Mucosa of rectum (tissue), 2 donors: ENCODE measurements at regions not wholly inside any gene's neighbourhood (a gene's known extent, or its start where the extent isn't known, plus 50 kb on each side); places are given as distances from the start of the nearest gene placed in this dataset.

Experiments
- H3K27ac ChIP-seq, 2 donors: one replicate each; pipeline ENCODE4 v1.7.0; 2013; ENCODE audit warnings: inconsistent platforms in 2 of 2, low read depth in 2 of 2, low read length in 2 of 2
- H3K27me3 ChIP-seq, 2 donors: one replicate each; pipeline ENCODE4 v1.7.0; 2013; ENCODE audit warnings: low read length in 2 of 2; ENCODE audit not compliant: control insufficient read depth in 2 of 2, insufficient read depth in 2 of 2
- H3K36me3 ChIP-seq, 2 donors: one replicate each; pipeline ENCODE4 v1.7.0; 2013; ENCODE audit warnings: low read length in 2 of 2; ENCODE audit not compliant: control insufficient read depth in 2 of 2, insufficient read depth in 2 of 2
- H3K4me1 ChIP-seq, 2 donors: one replicate each; pipeline ENCODE4 v1.7.0; 2013; ENCODE audit warnings: low read length in 2 of 2, mild to moderate bottlenecking in 1 of 2; ENCODE audit not compliant: control insufficient read depth in 2 of 2, insufficient read depth in 2 of 2
- H3K4me3 ChIP-seq, 2 donors: one replicate each; pipeline ENCODE4 v1.7.0; 2013; ENCODE audit warnings: low read length in 2 of 2
- H3K9ac ChIP-seq, 2 donors: one replicate each; pipeline ENCODE4 v1.7.0; 2013; ENCODE audit warnings: low read length in 2 of 2, low read depth in 1 of 2, mild to moderate bottlenecking in 1 of 2
- H3K9me3 ChIP-seq, 2 donors: one replicate each; pipeline ENCODE4 v1.7.0; 2013; ENCODE audit warnings: low read length in 2 of 2; ENCODE audit not compliant: control insufficient read depth in 2 of 2
- donor health status: healthy.
- donor health status: Normal muscosa, but diverticular disease.

DNA sequence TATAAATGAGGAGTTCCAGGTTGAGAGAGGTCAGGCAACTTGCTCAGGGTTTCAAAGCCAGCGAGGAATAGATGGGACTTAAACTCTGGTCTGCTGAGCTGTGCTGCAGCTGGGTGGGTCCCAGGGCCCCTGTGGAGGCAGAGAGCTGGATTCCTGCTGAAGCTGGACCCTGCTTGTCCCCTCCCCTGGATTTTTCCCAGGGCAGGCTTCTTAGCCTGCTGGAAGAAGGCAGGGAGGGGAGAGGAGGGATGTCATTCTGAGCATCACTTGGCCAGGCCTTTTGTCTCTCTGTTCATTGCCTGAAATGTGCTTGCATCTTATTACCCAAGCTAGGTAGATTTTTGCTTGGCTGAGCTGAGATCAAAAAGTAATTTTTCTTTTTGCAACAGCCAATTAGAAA is 133.7 kb downstream of the DHX35 start:
- no peaks in the 10 kb centered on the region for H3K36me3 ChIP-seq
- H3K9me3 ChIP-seq: no peaks in the 10 kb centered on the region
- no peak overlapping the region for H3K27ac ChIP-seq
- no peak overlapping the region for H3K9ac ChIP-seq
- H3K27me3 ChIP-seq: peaks cover 0 to 3% of the 10 kb centered on the region in 2 donors
- H3K4me3 ChIP-seq: no peak overlapping the region
- no peaks in the 10 kb centered on the region for H3K4me1 ChIP-seq

DNA sequence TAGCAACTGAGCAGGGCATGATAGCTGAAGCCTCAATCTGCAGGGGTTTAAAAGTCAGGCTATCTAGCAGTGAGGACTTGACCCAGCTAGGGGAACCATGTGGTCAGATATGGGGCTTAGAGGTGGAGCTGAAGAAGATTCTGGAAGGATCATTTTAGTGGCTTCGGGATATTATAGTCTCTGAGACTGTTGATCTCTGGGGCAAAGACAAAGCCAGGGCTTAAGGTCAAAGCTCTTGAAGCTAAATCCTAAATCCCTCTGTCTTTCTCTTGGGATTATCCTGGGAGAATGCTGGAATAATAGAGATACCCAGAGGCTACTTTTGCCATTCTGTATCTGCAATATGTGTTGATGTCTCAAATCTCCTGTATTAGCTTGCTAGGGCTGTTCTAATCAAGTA is 132.2 kb downstream of the DHX35 start:
- no peak overlapping the region for H3K27ac ChIP-seq
- no peaks in the 10 kb centered on the region for H3K9me3 ChIP-seq
- no peaks in the 10 kb centered on the region for H3K36me3 ChIP-seq
- no peak overlapping the region for H3K4me3 ChIP-seq
- H3K9ac ChIP-seq: no peak overlapping the region
- peaks cover 0 to 3% of the 10 kb centered on the region in 2 donors for H3K27me3 ChIP-seq
- H3K4me1 ChIP-seq: no peaks in the 10 kb centered on the region

DNA sequence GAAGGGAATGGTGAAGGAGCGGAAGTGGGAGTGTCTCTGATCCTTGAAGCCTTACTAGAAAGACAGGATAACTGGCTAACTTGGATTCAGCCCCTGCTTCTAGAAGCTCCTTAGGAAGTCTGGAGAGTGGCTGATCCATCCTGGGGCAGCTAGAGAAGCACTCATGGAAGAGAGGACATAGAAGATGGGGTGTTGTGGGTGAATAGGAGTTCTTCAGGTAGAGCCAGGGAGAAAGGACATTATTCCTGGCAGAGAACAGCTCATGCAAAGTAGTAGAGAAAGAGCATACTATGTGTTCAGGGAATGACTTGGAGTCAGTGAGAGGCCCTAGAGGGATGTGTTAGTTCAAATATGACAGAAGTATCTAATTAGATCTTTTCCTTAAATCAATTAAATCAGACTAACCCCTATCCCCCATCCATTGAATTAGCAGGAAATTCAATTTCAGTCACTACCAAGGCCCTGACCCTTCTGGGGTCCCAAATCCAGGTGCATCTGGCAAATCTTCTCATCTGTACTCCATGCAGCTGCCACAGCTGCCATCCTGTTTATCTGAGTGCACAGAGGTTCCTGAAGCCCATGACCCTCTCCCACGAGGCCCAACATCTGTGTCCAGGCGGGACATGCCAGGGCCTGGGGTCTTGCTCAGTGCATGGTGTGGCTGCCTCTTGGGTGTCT is 130.7 kb downstream of the DHX35 start:
- Histone ChIP-seq H3K9ac (no peak overlapping the region), H3K27me3 (no peaks in the 10 kb centered on the region), H3K4me1 (no peaks in the 10 kb centered on the region), H3K9me3 (no peaks in the 10 kb centered on the region), H3K36me3 (no peaks in the 10 kb centered on the region), H3K27ac (no peak overlapping the region), H3K4me3 (no peak overlapping the region)

DNA sequence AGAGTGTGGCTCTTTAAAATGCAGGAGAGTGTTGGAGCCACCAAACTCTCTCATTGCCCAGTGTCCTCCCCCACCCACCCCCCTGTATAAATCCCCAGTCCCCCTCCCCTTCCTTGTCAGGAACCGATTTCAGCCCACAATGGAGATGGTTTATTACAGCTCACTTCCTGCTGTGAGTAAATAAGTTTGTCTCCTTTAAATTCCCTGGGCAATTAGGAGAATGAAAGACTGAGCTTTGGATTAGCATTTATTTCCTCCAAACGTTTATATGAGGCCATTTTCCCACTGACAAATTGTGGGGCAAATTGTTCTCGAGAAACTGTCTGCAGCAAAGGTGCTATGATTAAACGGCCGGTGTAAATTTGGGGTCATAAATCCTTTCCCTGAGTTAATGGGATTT is 128.8 kb downstream of the DHX35 start:
- H3K9me3 ChIP-seq: no peaks in the 10 kb centered on the region
- H3K4me3 ChIP-seq: no peak overlapping the region
- H3K4me1 ChIP-seq: no peaks in the 10 kb centered on the region
- H3K9ac ChIP-seq: no peak overlapping the region
- no peaks in the 10 kb centered on the region for H3K27me3 ChIP-seq
- H3K27ac ChIP-seq: no peak overlapping the region
- H3K36me3 ChIP-seq: no peaks in the 10 kb centered on the region

DNA sequence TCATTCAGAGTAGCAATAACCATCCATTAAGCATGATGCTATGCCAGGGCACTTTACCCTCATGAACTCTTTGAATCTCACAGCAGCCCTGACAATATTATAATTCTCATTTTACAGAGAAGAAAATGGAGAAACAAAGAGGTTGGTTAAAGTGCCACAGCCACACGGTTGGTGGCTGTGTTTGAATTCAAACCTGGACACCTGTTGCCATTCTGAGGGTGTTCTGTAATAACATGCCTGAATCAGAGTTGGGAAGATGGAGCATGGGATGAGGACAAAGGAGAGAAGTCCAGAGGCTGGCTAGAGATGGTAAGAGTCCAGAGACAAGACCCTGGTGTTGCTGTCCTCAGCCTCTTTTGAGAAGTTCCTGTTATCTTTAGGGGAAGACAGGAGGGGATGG is 127.7 kb downstream of the DHX35 start:
- Histone ChIP-seq H3K9ac (no peak overlapping the region), H3K27me3 (no peaks in the 10 kb centered on the region), H3K4me3 (no peak overlapping the region), H3K36me3 (no peaks in the 10 kb centered on the region), H3K4me1 (no peaks in the 10 kb centered on the region), H3K27ac (no peak overlapping the region), H3K9me3 (no peaks in the 10 kb centered on the region)
